HepG2 (cell line): ENCODE measurements at regions not wholly inside any gene's neighbourhood (a gene's known extent, or its start where the extent isn't known, plus 50 kb on each side); places are given as distances from the start of the nearest gene placed in this dataset.

Experiments used
- EP300 ChIP-seq, 3 experiments: sonication (generic) in 1 of 3; formaldehyde crosslinking in 1 of 3; IDR thresholded peaks; 2 replicates each; pipeline versions ENCODE4 v1.5.1 to v1.6.1; 2011 to 2020; ENCODE audit warnings: low read depth in 2 of 3, low read length in 2 of 3, borderline replicate concordance in 1 of 3, improper control_type of control experiment in 1 of 3, mild to moderate bottlenecking in 1 of 3, missing genetic modification reagents in 1 of 3, moderate library complexity in 1 of 3
- JUND ChIP-seq: sonication (generic); formaldehyde crosslinking; IDR thresholded peaks from 2 replicates; pipeline ENCODE4 v1.8.0; 2022; ENCODE audit warnings: mild to moderate bottlenecking, missing genetic modification reagents
- NR2F2 ChIP-seq: IDR thresholded peaks from 2 replicates; pipeline ENCODE4 v1.6.1; 2012; ENCODE audit warnings: low read depth, inconsistent platforms, borderline replicate concordance
- RFX1 ChIP-seq: fragments of 450-650 bp; IDR thresholded peaks from 2 replicates; pipeline ENCODE4 v1.6.1; 2017
- THRA ChIP-seq: sonication (generic); formaldehyde crosslinking; IDR thresholded peaks from 2 replicates; pipeline ENCODE4 v1.4.0; 2020; ENCODE audit warnings: missing genetic modification reagents, borderline replicate concordance
- ZNF460 ChIP-seq: sonication (generic); formaldehyde crosslinking; IDR thresholded peaks from 2 replicates; pipeline ENCODE4 v1.5.1; 2020; ENCODE audit warnings: missing genetic modification reagents, mild to moderate bottlenecking, borderline replicate concordance
- ZNF503 ChIP-seq: sonication (generic); formaldehyde crosslinking; IDR thresholded peaks from 2 replicates; pipeline ENCODE4 v1.4.0; 2020; ENCODE audit warnings: missing genetic modification reagents
- ZSCAN30 ChIP-seq: sonication (generic); formaldehyde crosslinking; IDR thresholded peaks from 2 replicates; pipeline ENCODE4 v1.5.0; 2020; ENCODE audit warnings: mild to moderate bottlenecking, missing genetic modification reagents
- TF ChIP-seq, protein P1 (sequence below): sonication (generic); formaldehyde crosslinking; IDR thresholded peaks from 2 replicates; pipeline ENCODE4 v1.5.0; 2020; ENCODE audit warnings: mild to moderate bottlenecking, missing genetic modification reagents, moderate library complexity
- TF ChIP-seq, protein P2 (sequence below): IDR thresholded peaks from 2 replicates; pipeline ENCODE4 v1.6.1; 2012; ENCODE audit warnings: inconsistent platforms
- TF ChIP-seq, protein P3 (sequence below): sonication (generic); formaldehyde crosslinking; IDR thresholded peaks from 2 replicates; pipeline ENCODE4 v1.4.0; 2020; ENCODE audit warnings: mild to moderate bottlenecking, missing genetic modification reagents

DNA sequence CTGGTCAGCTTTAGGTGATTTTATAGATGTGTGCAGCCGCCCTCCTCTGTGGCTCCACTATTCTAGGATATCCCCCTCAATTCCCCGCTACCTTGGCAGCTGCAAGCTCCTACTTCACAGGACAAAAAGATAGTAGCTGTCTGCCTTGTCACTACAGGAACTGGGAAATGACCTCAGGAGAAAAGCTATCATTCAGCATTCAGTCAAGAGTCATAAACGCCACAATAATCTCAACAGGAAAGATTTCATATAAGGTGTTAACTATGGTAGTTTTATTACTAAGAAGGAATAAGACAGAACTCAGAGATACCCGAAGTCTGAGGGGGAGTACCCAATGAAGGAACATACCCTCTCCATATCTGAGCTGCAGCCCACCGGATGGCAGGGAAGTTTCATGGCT lies 63.9 kb downstream of the CRPPA start:
- no peak for TF ChIP-seq JUND (CRISPR knock-in tag)
- TF ChIP-seq, protein P1, sequence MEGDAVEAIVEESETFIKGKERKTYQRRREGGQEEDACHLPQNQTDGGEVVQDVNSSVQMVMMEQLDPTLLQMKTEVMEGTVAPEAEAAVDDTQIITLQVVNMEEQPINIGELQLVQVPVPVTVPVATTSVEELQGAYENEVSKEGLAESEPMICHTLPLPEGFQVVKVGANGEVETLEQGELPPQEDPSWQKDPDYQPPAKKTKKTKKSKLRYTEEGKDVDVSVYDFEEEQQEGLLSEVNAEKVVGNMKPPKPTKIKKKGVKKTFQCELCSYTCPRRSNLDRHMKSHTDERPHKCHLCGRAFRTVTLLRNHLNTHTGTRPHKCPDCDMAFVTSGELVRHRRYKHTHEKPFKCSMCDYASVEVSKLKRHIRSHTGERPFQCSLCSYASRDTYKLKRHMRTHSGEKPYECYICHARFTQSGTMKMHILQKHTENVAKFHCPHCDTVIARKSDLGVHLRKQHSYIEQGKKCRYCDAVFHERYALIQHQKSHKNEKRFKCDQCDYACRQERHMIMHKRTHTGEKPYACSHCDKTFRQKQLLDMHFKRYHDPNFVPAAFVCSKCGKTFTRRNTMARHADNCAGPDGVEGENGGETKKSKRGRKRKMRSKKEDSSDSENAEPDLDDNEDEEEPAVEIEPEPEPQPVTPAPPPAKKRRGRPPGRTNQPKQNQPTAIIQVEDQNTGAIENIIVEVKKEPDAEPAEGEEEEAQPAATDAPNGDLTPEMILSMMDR (CRISPR knock-in tag), result no peak
- TF ChIP-seq ZNF503 (CRISPR knock-in tag), result no peak
- TF ChIP-seq, protein P2, sequence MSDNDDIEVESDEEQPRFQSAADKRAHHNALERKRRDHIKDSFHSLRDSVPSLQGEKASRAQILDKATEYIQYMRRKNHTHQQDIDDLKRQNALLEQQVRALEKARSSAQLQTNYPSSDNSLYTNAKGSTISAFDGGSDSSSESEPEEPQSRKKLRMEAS, result no peak
- TF ChIP-seq ZSCAN30 (CRISPR knock-in tag), result no peak
- TF ChIP-seq, protein P3, sequence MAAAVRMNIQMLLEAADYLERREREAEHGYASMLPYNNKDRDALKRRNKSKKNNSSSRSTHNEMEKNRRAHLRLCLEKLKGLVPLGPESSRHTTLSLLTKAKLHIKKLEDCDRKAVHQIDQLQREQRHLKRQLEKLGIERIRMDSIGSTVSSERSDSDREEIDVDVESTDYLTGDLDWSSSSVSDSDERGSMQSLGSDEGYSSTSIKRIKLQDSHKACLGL (CRISPR knock-in tag), result no peak
- TF ChIP-seq ZNF460, result no peak
- no peak for TF ChIP-seq RFX1
- no peak for TF ChIP-seq EP300 (IDR thresholded peaks at IDR 0.05; ENCODE audit: low read depth in 2 of 2, low read length in 2 of 2)
- no peak for TF ChIP-seq EP300 (CRISPR knock-in tag; IDR thresholded peaks at IDR 0.05; ENCODE audit: borderline replicate concordance)
- no peak for TF ChIP-seq THRA (CRISPR knock-in tag)
- no peak for TF ChIP-seq NR2F2
